ENCODE measurements at regions not wholly inside any gene's neighbourhood (a gene's known extent, or its start where the extent isn't known, plus 50 kb on each side); places are given as distances from the start of the nearest gene placed in this dataset.

DNA sequence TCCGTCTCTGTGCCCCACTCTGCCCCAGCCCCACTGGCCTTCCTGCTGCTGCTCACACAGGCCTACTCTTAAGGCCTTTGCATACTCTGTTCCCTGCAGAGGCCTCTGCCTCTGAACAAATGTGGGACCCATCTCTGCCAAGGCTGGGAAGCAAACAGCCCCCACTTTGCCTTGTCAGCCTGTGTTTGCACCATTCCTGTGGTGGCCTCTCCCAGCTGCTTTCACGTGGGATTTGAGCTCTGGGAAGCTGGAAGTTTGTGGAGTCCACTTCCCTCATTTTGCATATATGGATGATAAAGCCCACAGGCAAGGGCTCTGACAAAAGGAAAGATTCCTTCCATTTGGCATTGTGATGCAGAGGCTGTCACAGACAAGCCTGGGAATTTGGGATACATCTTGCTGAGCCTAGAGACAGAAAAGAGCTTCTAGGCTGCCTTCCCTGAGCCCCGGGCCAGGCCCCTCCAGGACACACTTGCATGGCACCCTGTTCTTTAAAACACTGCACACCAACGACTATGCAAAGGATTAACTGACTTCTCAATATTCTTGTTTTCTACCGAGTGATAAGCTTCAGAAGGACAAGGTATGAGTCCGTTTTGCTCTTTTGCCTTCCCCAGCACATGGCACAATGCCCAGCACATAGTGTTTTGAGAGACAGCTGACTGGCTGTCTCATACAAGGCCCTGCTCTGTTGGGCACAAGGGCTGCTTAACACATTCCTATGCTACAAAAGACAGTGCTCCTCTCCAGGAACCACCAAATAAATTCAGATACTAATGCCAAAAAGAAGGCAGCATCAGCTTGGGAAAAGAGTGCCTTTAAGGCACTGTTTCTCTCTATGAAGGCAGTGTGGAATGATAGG lies 120.7 kb upstream of the TOPAZ1 start:
- WGBS, 5 donors, result 46 to 59% (median 57%) methylated on average over 6 of the region's 6 CpGs
- TF ChIP-seq POLR2AphosphoS5 (IDR thresholded peaks at IDR 0.05) (no peak), POLR2A (IDR thresholded peaks at IDR 0.05) (no peak), EP300 (IDR thresholded peaks at IDR 0.05) (no peak)
- TF ChIP-seq, protein P1, sequence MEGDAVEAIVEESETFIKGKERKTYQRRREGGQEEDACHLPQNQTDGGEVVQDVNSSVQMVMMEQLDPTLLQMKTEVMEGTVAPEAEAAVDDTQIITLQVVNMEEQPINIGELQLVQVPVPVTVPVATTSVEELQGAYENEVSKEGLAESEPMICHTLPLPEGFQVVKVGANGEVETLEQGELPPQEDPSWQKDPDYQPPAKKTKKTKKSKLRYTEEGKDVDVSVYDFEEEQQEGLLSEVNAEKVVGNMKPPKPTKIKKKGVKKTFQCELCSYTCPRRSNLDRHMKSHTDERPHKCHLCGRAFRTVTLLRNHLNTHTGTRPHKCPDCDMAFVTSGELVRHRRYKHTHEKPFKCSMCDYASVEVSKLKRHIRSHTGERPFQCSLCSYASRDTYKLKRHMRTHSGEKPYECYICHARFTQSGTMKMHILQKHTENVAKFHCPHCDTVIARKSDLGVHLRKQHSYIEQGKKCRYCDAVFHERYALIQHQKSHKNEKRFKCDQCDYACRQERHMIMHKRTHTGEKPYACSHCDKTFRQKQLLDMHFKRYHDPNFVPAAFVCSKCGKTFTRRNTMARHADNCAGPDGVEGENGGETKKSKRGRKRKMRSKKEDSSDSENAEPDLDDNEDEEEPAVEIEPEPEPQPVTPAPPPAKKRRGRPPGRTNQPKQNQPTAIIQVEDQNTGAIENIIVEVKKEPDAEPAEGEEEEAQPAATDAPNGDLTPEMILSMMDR (IDR thresholded peaks at IDR 0.05), result no peak
- intact Hi-C loops (cut with DNase I; ENCODE audit: low total_unique reads), result no loop called here

DNA sequence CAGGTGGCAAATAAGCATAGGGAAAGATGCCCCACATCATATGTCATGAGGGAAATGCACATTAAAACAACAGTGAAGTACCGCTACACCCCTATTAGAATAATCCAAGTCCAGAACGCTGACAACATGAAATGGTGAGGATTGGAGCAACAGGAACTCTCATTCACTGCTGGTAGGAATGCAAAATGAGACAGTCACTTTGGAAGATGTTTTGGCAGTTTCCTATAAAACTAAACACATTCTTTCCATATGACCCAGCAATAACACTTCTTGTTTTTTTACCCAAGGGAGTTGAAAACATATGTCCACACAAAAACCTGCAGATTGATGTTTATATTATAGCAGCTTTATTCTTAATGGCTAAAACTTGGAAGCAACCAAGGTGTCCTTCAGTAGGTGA lies 116.4 kb upstream of the TOPAZ1 start:
- no peak for DNase-seq
- intact Hi-C loops (cut with DNase I; ENCODE audit: low total_unique reads), result no loop called here

More for the DNA sequence above, 120.7 kb upstream of the TOPAZ1 start:
- no peak for DNase-seq
- H3K36me3 ChIP-seq, result no peaks in the 10 kb centered on the region
- H3K4me1 ChIP-seq, result no peaks in the 10 kb centered on the region
- no peaks in the 10 kb centered on the region for H3K27me3 ChIP-seq
- H3K4me3 ChIP-seq, result no peak overlapping the region
- H3K27ac ChIP-seq, result no peak overlapping the region
- H3K9me3 ChIP-seq, result no peaks in the 10 kb centered on the region

DNA sequence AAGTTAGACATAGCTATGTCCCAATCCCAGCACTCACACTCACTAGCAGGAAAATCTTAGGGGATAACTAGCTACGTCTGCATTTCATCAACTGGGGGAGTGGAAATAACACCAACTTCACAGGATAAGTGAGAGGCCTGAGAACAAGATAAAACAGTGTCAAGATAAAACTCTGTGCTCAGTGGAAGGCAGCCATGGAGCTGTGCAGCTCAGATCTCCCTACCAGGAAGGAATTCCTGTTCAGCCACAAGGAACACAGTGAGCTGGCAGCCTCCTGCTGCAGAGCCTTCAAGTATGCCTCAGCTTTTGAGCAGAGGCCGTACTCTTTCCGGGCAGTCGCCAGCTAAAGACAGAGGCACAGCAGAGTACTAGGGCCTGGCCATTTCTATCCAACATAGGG lies 115.8 kb upstream of the TOPAZ1 start:
- H3K9me3 ChIP-seq, result no peaks in the 10 kb centered on the region
- TF ChIP-seq POLR2A (IDR thresholded peaks at IDR 0.05), result no peak
- TF ChIP-seq POLR2AphosphoS5 (IDR thresholded peaks at IDR 0.05), result no peak
- TF ChIP-seq, protein P1 (IDR thresholded peaks at IDR 0.05), result no peak
- no peak for TF ChIP-seq EP300 (IDR thresholded peaks at IDR 0.05)
- H3K27ac ChIP-seq, result no peak overlapping the region
- intact Hi-C loops (cut with DNase I; ENCODE audit: low total_unique reads), result no loop called here
- no peak for DNase-seq
- 32 to 69% (median 46%) methylated on average over 4 of the region's 4 CpGs for WGBS, 5 donors
- H3K36me3 ChIP-seq, result no peaks in the 10 kb centered on the region
- peaks cover 0 to 5% (median 0%) of the 10 kb centered on the region in 3 donors for H3K27me3 ChIP-seq
- no peaks in the 10 kb centered on the region for H3K4me1 ChIP-seq
- no peak overlapping the region for H3K4me3 ChIP-seq

More for the DNA sequence above, 116.4 kb upstream of the TOPAZ1 start:
- no peaks in the 10 kb centered on the region for H3K9me3 ChIP-seq
- H3K27me3 ChIP-seq, result peaks cover 0 to 3% (median 0%) of the 10 kb centered on the region in 3 donors
- no peaks in the 10 kb centered on the region for H3K36me3 ChIP-seq
- 89 to 94% (median 92%) methylated on average over 2 of the region's 2 CpGs for WGBS, 5 donors
- no peak overlapping the region for H3K27ac ChIP-seq
- H3K4me1 ChIP-seq, result no peaks in the 10 kb centered on the region
- TF ChIP-seq POLR2A (IDR thresholded peaks at IDR 0.05) (no peak), EP300 (IDR thresholded peaks at IDR 0.05) (no peak), POLR2AphosphoS5 (IDR thresholded peaks at IDR 0.05) (no peak)
- TF ChIP-seq, protein P1 (IDR thresholded peaks at IDR 0.05), result no peak
- no peak overlapping the region for H3K4me3 ChIP-seq

DNA sequence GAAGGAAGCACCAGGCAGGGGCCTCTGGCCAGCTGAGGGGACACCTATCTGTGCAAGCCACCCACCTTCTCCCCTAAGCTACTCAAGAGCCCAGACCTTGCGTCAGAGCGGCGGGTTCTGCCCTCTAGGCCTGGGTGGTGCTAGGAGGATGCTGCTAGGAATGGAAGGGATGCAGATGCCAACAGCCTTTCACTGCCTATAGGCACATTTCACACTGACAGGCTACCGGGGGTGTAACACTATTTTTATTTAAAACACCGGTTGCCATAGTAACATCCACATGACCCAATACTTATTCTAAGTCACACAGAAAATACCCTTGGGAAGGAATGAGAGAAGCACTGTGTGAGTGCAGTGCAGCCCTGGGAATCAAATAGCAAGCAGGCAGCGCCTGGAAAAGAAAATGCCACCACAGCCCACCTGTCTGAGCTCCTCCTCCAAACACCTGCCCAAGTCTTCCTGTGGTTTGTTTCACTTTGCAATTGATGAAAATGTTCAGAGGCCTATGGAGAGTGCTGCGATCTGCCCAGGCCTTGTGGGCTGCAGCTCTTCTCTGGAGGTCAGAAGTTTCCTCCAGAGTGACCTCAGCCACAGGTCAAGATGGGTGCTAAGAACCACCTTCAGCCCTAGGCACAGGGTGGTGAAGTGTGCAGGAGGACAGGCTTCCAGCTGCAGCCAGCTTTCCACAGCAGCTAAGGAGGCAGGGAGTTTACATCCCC lies 113.5 kb upstream of the TOPAZ1 start:
- intact Hi-C loops (cut with DNase I; ENCODE audit: low total_unique reads), result no loop called here
- peaks cover 0 to 5% (median 0%) of the 10 kb centered on the region in 3 donors for H3K27me3 ChIP-seq
- 63 to 81% (median 73%) methylated on average over 7 of the region's 7 CpGs for WGBS, 5 donors

More for the DNA sequence above, 113.5 kb upstream of the TOPAZ1 start:
- Histone ChIP-seq H3K36me3 (no peaks in the 10 kb centered on the region), H3K4me3 (no peak overlapping the region), H3K9me3 (no peaks in the 10 kb centered on the region), H3K4me1 (no peaks in the 10 kb centered on the region), H3K27ac (no peak overlapping the region)
- TF ChIP-seq POLR2AphosphoS5 (IDR thresholded peaks at IDR 0.05) (no peak), EP300 (IDR thresholded peaks at IDR 0.05) (no peak), POLR2A (IDR thresholded peaks at IDR 0.05) (no peak)
- TF ChIP-seq, protein P1 (IDR thresholded peaks at IDR 0.05), result no peak
- DNase-seq, result no peak

Measured in stomach (tissue), 8 donors.